VCaP (cell line): ENCODE measurements at regions not wholly inside any gene's neighbourhood (a gene's known extent, or its start where the extent isn't known, plus 50 kb on each side); places are given as distances from the start of the nearest gene placed in this dataset.

Source experiments
- H3K27ac ChIP-seq: fragments of 450-650 bp; 2 replicates; pipeline ENCODE4 v1.5.1; 2017
- TF ChIP-seq, protein P1 (sequence below): fragments of 450-650 bp; conservative IDR thresholded peaks from 2 replicates; pipeline ENCODE4 v1.5.1; 2017; ENCODE audit warnings: mild to moderate bottlenecking, moderate library complexity

DNA sequence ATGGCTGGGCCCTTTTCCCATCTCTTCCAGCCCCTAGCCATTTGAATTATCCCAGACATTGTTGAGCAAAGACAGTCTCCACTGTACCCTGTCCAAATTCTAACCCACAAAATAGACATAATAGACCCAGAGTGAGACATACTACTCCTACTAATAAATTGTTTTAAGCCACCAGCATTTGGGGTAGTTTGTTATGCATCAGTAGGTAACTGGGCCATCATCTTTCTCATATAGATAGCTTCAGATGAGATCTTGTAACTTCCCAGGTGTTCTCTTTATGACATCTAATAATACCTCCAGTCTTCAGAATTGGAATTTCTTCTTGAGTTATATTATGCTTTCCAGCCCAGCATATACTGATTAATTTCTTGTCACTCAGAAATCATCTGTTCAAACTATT is 117.2 kb upstream of the OTUD4 start:
- TF ChIP-seq, protein P1, sequence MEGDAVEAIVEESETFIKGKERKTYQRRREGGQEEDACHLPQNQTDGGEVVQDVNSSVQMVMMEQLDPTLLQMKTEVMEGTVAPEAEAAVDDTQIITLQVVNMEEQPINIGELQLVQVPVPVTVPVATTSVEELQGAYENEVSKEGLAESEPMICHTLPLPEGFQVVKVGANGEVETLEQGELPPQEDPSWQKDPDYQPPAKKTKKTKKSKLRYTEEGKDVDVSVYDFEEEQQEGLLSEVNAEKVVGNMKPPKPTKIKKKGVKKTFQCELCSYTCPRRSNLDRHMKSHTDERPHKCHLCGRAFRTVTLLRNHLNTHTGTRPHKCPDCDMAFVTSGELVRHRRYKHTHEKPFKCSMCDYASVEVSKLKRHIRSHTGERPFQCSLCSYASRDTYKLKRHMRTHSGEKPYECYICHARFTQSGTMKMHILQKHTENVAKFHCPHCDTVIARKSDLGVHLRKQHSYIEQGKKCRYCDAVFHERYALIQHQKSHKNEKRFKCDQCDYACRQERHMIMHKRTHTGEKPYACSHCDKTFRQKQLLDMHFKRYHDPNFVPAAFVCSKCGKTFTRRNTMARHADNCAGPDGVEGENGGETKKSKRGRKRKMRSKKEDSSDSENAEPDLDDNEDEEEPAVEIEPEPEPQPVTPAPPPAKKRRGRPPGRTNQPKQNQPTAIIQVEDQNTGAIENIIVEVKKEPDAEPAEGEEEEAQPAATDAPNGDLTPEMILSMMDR: no peak

DNA sequence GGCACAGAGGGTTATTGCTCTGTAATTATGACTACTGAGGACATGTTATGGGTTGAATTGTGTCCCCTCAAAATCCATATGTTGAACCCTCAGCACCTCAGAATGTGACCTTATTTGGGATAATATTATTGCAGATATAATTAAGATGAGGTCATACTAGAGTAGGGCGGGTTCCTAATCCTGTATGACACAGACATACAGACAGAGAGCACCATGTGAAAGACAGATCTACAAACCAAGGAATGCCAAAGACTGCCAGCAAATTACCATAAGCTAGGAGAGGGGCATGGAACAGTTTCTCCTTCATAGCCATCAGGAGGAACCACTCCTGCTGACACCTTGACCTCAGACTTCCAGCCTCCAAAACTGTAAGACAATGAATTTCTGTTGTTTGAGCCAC is 115.2 kb upstream of the OTUD4 start:
- H3K27ac ChIP-seq: no peak overlapping the region
- TF ChIP-seq, protein P1: no peak

More for the DNA sequence above, 117.2 kb upstream of the OTUD4 start:
- H3K27ac ChIP-seq: no peak overlapping the region

DNA sequence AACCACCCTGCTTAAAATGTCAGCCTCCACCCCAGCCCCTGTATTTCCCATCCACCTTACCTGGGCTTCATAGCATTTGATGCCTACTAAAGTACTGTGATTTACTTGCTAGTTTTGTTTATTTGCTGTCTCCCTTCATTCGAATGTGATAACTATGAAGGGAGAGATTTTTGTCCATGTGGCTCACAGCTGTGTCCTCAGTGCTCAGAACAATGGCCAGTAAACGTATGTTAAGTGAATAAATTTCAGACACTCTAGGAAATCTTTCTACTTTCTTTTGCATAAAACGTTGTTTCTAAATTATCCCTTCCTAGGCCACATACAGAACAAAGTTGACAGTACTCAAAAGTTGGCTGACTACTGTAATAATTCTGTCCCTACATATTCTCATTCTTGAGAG is 114.7 kb upstream of the OTUD4 start:
- TF ChIP-seq, protein P1: no peak

DNA sequence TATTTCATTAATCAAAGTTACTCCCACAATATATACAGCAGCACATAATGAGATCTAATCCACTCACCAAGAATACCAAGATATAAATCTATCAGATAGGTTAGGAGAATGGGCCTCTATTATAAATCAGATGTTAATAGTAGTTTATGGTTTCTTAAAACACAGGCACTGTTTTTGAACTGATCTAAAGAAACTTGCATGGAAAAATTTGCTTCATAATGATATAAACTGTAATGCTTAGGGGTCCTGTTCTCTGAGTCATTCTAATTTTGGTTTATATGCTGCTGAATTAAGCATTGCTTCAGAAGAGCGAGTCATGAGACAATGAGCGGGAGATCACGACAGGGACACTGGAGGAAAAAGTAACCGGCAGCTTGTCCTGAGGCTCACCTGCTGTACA is 113.3 kb upstream of the OTUD4 start:
- H3K27ac ChIP-seq: no peak overlapping the region
- TF ChIP-seq, protein P1: no peak

More for the DNA sequence above, 114.7 kb upstream of the OTUD4 start:
- no peak overlapping the region for H3K27ac ChIP-seq

DNA sequence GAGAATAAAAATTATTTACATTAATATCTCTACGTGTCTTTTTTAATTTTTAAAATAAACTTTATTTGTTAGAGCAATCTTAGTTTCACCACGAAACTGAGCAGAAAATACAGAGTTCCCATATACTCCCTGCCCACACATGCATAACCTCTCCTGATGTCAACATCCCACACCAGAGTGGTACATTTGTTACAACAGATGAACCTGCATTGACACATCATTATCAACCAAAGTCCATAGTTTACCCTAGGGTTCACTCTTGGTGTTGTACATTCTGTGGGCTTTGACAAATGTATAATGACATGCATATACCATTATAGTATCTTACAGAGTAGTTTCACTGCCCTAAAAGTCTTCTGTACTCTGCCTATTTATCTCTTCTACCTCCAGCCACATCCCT is 110.6 kb upstream of the OTUD4 start:
- TF ChIP-seq, protein P1: no peak
- no peak overlapping the region for H3K27ac ChIP-seq

DNA sequence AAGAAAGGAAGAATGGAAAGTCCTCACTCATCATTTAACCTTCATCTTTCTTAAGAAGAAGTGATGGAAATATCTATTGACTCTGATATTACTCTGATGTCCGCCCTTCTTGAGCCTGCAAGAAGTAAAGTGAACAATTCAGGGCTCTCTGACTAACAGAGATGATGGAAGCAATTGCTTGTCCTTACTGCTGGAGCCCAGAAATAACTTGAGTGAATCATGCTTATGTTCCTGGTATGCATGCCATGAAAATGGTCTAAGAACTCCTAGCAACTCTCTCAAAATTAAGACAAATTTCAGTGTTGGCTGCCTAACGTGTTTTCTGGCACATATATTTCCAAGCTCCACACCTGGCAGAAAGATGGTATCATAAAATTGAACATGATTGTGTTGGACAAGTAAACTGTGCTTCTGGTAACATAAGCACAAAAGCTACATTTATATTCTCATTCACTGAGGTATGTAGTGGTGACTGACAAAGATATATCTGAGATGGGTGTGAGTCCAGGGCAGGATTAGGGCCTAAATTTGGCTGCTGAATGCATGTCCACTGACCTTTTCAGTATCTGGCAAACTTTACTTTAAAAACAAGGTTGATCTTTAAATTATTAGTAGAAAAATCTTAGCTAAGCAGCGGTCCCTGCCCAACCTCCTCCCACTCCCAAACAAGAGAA is 109.2 kb upstream of the OTUD4 start:
- no peak overlapping the region for H3K27ac ChIP-seq

DNA sequence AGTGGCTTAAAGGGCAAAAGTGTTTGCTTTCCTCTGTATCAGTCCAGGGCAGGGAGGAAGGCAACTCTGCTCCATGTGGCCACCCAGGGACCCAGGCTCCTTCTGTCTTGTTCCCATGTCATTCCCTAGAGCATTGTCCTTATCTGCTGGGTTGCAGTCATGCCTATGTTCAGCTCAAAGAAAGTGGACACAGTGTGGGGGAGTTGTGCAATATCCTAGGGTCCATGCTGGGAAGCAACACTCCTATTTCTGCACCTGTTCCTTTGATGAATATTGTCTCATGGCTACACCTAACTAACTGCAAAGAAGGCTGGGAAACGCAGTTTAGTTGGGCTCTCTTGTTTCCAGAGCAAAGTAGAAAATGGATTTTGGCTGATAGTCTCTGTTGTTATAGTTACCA is 107.0 kb upstream of the OTUD4 start:
- H3K27ac ChIP-seq: no peak overlapping the region
- TF ChIP-seq, protein P1: no peak

More for the DNA sequence above, 109.2 kb upstream of the OTUD4 start:
- TF ChIP-seq, protein P1: no peak
